GM21423 (cell line): ENCODE measurements at regions not wholly inside any gene's neighbourhood (a gene's known extent, or its start where the extent isn't known, plus 50 kb on each side); places are given as distances from the start of the nearest gene placed in this dataset.

Experiments
- ATAC-seq: cut with Tn5 transposase; IDR thresholded peaks from one replicate; pipeline ENCODE4 v1.9.1; 2021; ENCODE audit warnings: mild to moderate bottlenecking, moderate library complexity; ENCODE audit not compliant: unreplicated experiment

GRCh38 chr12:115716551-115716950 is 560.9 kb downstream of the MED13L start:
- no peak for ATAC-seq

GRCh38 chr12:115712676-115713075 is 564.8 kb downstream of the MED13L start:
- ATAC-seq: no peak

GRCh38 chr12:115710104-115710564 is 567.4 kb downstream of the MED13L start:
- no peak for ATAC-seq

- ATAC-seq: no peak
Measured at GRCh38 chr12:115709540-115710011, 567.9 kb downstream of the MED13L start.

DNA sequence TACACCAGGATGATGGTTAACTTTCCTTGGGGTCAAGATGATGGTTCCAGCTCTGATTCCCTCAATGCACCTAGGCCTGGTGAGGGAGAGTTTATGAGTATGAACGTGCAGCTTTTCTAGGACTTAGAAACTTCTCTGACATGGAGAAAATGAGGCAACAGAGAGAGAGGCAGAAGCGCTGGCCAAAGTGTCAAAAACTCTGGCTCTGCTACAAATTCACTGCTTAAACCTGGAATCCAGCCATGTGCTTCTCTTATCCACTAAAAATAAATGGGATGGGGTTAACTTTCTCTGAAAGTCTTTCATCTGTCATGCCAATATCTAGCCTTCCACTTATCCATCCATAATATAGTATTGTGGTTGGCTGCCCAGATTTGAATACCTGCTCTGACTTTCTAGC is 568.7 kb downstream of the MED13L start:
- no peak for ATAC-seq

- no peak for ATAC-seq
Measured at GRCh38 chr12:115700896-115701465, 576.5 kb downstream of the MED13L start.

DNA sequence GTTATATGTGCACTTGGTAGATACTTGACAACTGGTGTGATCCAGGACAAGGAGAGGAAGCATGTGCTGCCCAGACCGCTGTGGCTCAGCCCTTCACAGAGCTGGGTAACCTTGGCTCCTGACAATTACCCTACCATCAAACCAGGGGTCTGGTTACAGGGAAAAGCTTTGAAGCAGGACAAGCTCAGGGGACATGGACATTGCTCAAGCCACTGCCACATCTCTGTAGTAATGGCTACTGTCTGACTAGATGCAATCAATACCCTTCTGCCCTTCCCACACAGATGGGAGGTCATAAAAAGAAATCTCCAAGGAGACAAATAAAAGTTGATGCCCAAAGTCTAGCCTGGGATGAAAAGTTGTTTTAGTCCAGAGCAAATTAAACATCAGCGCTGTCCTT is 577.4 kb downstream of the MED13L start:
- ATAC-seq: no peak

GRCh38 chr12:115698257-115698656 is 579.2 kb downstream of the MED13L start:
- no peak for ATAC-seq

DNA sequence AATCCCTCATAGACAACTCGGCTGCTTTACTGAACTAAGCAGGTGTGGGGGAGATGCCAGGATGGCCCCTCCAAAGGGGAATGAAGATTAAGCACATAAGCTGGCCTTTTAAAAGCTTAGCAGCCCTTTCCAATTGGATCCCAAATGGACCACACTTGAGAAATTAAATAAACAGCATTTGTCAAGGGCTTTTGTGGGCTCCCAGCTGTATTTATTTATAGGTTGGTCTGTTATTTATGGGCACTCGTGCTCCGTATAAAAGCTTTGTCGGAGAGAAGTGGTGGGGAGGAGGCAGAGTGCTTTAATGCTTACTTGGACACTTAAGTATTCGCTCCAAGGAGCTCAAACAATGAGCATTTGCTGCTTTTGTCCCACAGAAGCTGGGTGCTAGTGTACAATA is 580.2 kb downstream of the MED13L start:
- no peak for ATAC-seq

DNA sequence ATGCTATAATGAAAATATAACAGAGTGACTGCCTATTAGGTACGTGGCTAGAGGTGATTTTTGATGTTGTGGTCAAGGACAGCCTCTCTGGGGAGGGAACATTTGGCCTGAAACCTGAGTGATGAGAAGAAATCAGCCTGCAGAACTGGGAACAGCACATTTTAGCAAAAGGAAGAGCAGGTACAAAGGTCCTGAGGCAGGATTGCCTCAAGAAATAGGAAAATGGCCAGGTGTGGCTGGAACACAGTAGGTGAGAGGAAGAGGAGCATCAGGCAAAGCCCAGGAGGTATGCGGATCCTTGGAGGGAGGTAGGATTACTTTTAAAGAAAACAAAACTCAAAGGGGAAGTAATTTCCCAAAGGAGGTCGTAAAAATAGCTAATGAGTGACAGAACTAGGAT is 582.9 kb downstream of the MED13L start:
- ATAC-seq: no peak

GRCh38 chr12:115693970-115694369 is 583.5 kb downstream of the MED13L start:
- ATAC-seq: no peak

GRCh38 chr12:115691123-115691522 is 586.4 kb downstream of the MED13L start:
- ATAC-seq: no peak

DNA sequence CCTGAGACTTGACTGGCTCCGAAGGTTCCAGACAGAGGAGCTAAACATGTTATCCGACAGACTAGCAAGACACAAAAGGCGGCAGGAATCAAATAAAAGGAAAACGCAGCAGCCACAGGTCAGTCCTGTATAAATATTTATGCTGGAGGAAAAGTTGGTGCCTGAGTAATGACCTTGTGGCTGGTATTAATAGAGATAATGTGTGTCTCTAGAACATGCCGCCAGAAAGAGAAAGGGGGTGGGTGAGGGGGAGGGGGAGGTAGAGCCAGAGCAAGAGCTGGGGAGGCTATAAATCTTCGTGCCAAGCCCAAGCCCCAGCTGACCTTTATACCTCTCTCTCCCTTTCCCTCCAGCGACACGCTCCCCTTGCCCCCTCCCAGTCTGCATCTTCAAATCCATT is 590.4 kb downstream of the MED13L start:
- ATAC-seq: no peak

GRCh38 chr12:115683240-115683780 is 594.2 kb downstream of the MED13L start:
- no peak for ATAC-seq

GRCh38 chr12:115680967-115681366 is 596.5 kb downstream of the MED13L start:
- ATAC-seq: no peak

- no peak for ATAC-seq
Measured at GRCh38 chr12:115672506-115673080, 604.9 kb downstream of the MED13L start.

DNA sequence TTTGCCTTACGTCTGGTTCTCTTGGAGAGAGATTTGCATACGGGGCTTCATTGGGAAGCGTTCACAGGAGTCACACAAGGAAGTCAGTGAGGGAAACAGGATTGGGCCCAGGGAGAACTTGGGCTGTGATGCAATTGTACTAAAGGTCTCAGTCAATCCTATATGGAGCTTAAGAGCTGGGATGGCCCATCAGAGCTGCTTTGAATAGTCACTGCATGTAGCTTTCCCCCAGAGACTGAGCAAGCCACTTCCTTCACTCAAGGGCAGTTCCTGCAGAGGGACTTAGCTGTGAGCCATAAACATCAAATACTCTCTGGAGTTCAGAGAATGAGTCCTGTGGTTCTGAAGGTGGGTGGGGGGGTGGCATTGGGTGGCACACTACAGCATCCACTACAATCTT is 605.4 kb downstream of the MED13L start:
- no peak for ATAC-seq

GRCh38 chr12:115670869-115671268 is 606.6 kb downstream of the MED13L start:
- ATAC-seq: no peak

GRCh38 chr12:115667116-115667515 is 610.4 kb downstream of the MED13L start:
- no peak for ATAC-seq

DNA sequence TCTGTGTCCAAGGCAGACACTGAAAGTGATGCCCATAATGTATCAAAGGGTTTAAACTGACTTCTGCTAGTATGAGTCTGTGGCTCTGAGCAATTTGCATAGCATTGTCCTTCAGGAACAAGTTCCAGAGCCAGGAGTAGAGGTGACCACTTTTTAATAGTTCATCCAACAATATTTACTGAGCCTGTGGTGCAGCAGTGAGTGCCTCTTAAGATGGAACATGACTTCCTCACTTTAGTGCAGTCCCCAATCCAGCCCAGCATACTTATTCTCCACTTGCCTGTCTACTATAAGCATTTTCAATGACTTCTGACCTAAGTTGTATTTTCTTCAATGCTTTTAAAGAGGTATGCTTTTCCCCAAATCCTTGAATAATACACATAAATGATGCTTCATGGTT is 611.3 kb downstream of the MED13L start:
- ATAC-seq: no peak

GRCh38 chr12:115661112-115661511 is 616.4 kb downstream of the MED13L start:
- no peak for ATAC-seq

DNA sequence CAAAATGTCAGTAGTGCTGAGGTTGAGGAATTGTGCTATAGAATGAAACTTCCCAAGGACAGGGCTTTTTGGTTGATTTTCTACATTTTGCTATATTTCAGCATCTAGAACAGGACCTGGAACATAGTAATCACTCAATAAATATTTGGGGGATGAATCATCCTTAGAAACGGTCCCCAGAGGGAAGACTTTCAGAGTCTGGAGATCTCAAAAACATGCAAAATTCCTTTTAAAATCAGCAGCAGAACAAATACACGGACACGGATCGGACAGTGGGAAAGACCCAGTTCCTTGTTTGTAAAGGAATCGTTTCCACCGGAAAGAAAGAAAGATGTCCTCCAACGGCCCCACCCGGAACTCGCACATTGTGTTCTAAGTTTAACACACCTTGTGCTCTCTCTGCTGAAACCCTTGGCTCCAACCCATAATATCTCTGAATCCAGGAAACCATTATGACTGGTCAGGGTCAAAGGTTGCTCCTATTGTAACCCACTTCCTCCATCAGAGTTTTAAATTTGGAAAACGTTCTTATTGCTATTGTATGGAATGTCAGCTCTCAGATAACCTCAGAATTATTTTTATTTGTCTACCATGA is 617.2 kb downstream of the MED13L start:
- no peak for ATAC-seq
